Mesenchymal stem cell (in vitro differentiated cells and primary cell): ENCODE measurements at regions not wholly inside any gene's neighbourhood (a gene's known extent, or its start where the extent isn't known, plus 50 kb on each side); places are given as distances from the start of the nearest gene placed in this dataset.

Experiments used
- DNase-seq: peaks from one replicate; pipeline ENCODE4 v3.0.0-alpha.2; 2013
- H2AFZ ChIP-seq: one replicate; pipeline ENCODE4 v1.6.1; 2013; ENCODE audit warnings: low read depth, mild to moderate bottlenecking, control low read depth, inconsistent platforms, low read length, moderate library complexity
- H2AK5ac ChIP-seq: 2 replicates; pipeline ENCODE4 v1.6.1; 2013; ENCODE audit warnings: low read length, moderate library complexity, mild to moderate bottlenecking, inconsistent platforms; ENCODE audit not compliant: severe bottlenecking
- H2BK120ac ChIP-seq: one replicate; pipeline ENCODE4 v1.6.1; 2013; ENCODE audit warnings: low read depth, mild to moderate bottlenecking, inconsistent platforms, low read length, moderate library complexity
- H2BK12ac ChIP-seq, 2 experiments: one replicate each; pipeline ENCODE4 v1.6.1; 2013; ENCODE audit warnings: inconsistent platforms in 2 of 2, low read length in 2 of 2, mild to moderate bottlenecking in 2 of 2, moderate library complexity in 2 of 2, control low read depth in 1 of 2
- H2BK15ac ChIP-seq: one replicate; pipeline ENCODE4 v1.6.1; 2013; ENCODE audit warnings: mild to moderate bottlenecking, low read depth, inconsistent platforms; ENCODE audit not compliant: poor library complexity, severe bottlenecking
- H2BK5ac ChIP-seq: 2 replicates; pipeline ENCODE4 v1.6.1; 2013; ENCODE audit warnings: low read depth, mild to moderate bottlenecking, low read length, control low read depth, inconsistent platforms; ENCODE audit not compliant: poor library complexity, severe bottlenecking
- H3K14ac ChIP-seq, 2 experiments: one replicate each; pipeline ENCODE4 v1.6.1; 2013; ENCODE audit warnings: inconsistent platforms in 2 of 2, low read length in 2 of 2, control low read depth in 1 of 2, mild to moderate bottlenecking in 1 of 2, moderate library complexity in 1 of 2
- H3K18ac ChIP-seq, 2 experiments: one replicate each; pipeline ENCODE4 v1.6.1; 2013; ENCODE audit warnings: inconsistent platforms in 2 of 2, low read length in 2 of 2, control low read depth in 1 of 2, low read depth in 1 of 2, mild to moderate bottlenecking in 1 of 2
- H3K23ac ChIP-seq, 2 experiments: one replicate each; pipeline ENCODE4 v1.6.1; 2013; ENCODE audit warnings: inconsistent platforms in 2 of 2, low read length in 2 of 2, mild to moderate bottlenecking in 2 of 2, moderate library complexity in 2 of 2, control low read depth in 1 of 2
- H3K27ac ChIP-seq: 2 replicates; pipeline ENCODE4 v1.5.1; 2013; ENCODE audit warnings: mild to moderate bottlenecking, moderate library complexity, low read length, control low read depth, inconsistent platforms; ENCODE audit not compliant: poor library complexity, severe bottlenecking
- H3K27me3 ChIP-seq, 2 experiments: 2 replicates each; pipeline versions ENCODE4 v1.6.1 to v1.7.0; 2013; ENCODE audit warnings: low read length in 2 of 2, mild to moderate bottlenecking in 2 of 2, moderate library complexity in 2 of 2, control low read depth in 1 of 2, inconsistent platforms in 1 of 2; ENCODE audit not compliant: control insufficient read depth in 1 of 2, insufficient read depth in 1 of 2
- H3K36me3 ChIP-seq, 2 experiments: 2 replicates each; pipeline versions ENCODE4 v1.6.1 to v1.7.0; 2013; ENCODE audit warnings: low read length in 2 of 2, control low read depth in 1 of 2, inconsistent platforms in 1 of 2, low read depth in 1 of 2, mild to moderate bottlenecking in 1 of 2; ENCODE audit not compliant: insufficient read depth in 2 of 2, control insufficient read depth in 1 of 2
- H3K4ac ChIP-seq, 2 experiments: one replicate each; pipeline ENCODE4 v1.6.1; 2013; ENCODE audit warnings: inconsistent platforms in 2 of 2, low read length in 2 of 2, mild to moderate bottlenecking in 2 of 2, moderate library complexity in 2 of 2, control low read depth in 1 of 2, low read depth in 1 of 2
- H3K4me1 ChIP-seq: 2 replicates; pipeline ENCODE4 v1.6.1; 2013; ENCODE audit warnings: low read depth, low read length, control low read depth; ENCODE audit not compliant: control insufficient read depth, insufficient read depth
- H3K4me2 ChIP-seq: 2 replicates; pipeline ENCODE4 v1.6.1; 2013; ENCODE audit warnings: low read length, mild to moderate bottlenecking, inconsistent platforms; ENCODE audit not compliant: poor library complexity, severe bottlenecking
- H3K4me3 ChIP-seq, 2 experiments: 2 replicates each; pipeline versions ENCODE4 v1.5.1 to v1.7.0; 2013; ENCODE audit warnings: low read length in 2 of 2, mild to moderate bottlenecking in 2 of 2, control low read depth in 1 of 2, low read depth in 1 of 2; ENCODE audit not compliant: insufficient read depth in 1 of 2
- H3K79me1 ChIP-seq: replicated peaks from 2 replicates; pipeline ENCODE4 v1.6.1; 2013; ENCODE audit warnings: mild to moderate bottlenecking, control low read depth, low read length, inconsistent platforms; ENCODE audit not compliant: poor library complexity, severe bottlenecking
- H3K9ac ChIP-seq: 2 replicates; pipeline ENCODE4 v1.7.0; 2013; ENCODE audit warnings: mild to moderate bottlenecking, low read length, moderate library complexity
- H3K9me3 ChIP-seq: 2 replicates; pipeline ENCODE4 v1.7.0; 2013; ENCODE audit warnings: mild to moderate bottlenecking, low read length; ENCODE audit not compliant: control insufficient read depth
- H4K8ac ChIP-seq: one replicate; pipeline ENCODE4 v1.6.1; 2013; ENCODE audit warnings: inconsistent platforms, mild to moderate bottlenecking, low read length, moderate library complexity
- H4K91ac ChIP-seq: one replicate; pipeline ENCODE4 v1.6.1; 2013; ENCODE audit warnings: mild to moderate bottlenecking, low read length, inconsistent platforms
- WGBS: methylation state at CpG from one replicate; pipeline ENCODE4 v1.1.7; 2013; ENCODE audit warnings: mixed read lengths; 5-methylcytosine and 5-hydroxymethylcytosine counted together

DNA sequence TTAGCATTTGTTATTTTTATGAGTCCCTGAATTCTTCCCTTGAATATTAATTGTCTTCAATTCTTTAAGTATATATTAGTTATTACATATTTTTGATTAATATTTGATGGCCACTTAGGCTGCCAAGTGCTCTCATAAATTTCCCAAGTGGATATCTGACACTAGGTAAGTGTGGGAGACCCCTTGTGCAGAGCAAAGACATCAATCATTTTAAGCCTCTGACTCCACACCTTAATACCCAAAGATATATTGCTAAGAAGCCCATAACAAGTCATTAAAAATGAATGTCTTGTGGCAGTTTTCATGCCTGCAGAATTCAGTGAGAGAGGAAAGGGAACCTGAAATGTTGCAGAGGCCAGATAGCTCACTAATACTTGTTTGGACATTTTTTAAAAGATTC is 58.4 kb upstream of the PROX1 start:
- no peak overlapping the region for H3K23ac ChIP-seq
- H2BK12ac ChIP-seq = no peak overlapping the region
- H3K14ac ChIP-seq = no peak overlapping the region
- H4K8ac ChIP-seq = no peak overlapping the region
- no peaks in the 10 kb centered on the region for H3K36me3 ChIP-seq
- no peak overlapping the region for H3K4ac ChIP-seq
- no peak overlapping the region for H2BK5ac ChIP-seq
- H2AFZ ChIP-seq = no peak overlapping the region
- no peak overlapping the region for H3K4me2 ChIP-seq
- no peaks in the 10 kb centered on the region for H3K9me3 ChIP-seq
- no peaks in the 10 kb centered on the region for H3K4me1 ChIP-seq
- no peak overlapping the region for H3K9ac ChIP-seq
- H3K79me1 ChIP-seq = no peaks in the 10 kb centered on the region
- H2AK5ac ChIP-seq = no peak overlapping the region
- H2BK120ac ChIP-seq = no peak overlapping the region
- H2BK15ac ChIP-seq = no peak overlapping the region
- H3K4me3 ChIP-seq = no peak overlapping the region
- no peak overlapping the region for H4K91ac ChIP-seq
- H3K27ac ChIP-seq = no peak overlapping the region
- DNase-seq = no peak
- H3K27me3 ChIP-seq = no peaks in the 10 kb centered on the region
- H3K18ac ChIP-seq = no peak overlapping the region

DNA sequence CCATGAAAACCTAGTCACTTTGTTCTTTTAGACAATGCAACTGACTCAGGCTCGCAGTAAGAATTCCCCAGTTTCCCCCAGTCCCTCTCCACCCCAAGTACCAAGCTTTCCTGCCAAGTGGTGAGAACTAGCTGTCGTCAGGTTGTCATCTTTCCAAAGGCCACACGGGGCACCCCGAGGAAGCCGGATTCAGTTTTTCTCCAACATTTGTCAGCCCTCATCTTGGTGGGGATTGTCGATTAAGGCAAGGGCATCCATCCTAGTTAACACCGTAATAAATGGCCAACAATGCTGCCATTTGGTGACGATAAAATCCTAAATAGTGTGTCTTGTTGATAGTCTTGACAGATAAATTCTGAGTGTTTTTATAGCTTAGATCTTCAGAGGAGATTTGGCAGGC is 55.9 kb upstream of the PROX1 start:
- H3K4me2 ChIP-seq = no peak overlapping the region
- no peaks in the 10 kb centered on the region for H3K79me1 ChIP-seq
- no peak overlapping the region for H3K27ac ChIP-seq
- H3K4me3 ChIP-seq = no peak overlapping the region
- no peak overlapping the region for H2AFZ ChIP-seq
- WGBS = 67% methylated on average over 8 of the region's 8 CpGs
- no peak overlapping the region for H3K18ac ChIP-seq
- no peak overlapping the region for H3K14ac ChIP-seq
- no peak overlapping the region for H2BK120ac ChIP-seq
- no peak overlapping the region for H3K4ac ChIP-seq
- no peak overlapping the region for H3K23ac ChIP-seq
- H3K9ac ChIP-seq = no peak overlapping the region
- H2AK5ac ChIP-seq = no peak overlapping the region
- H3K4me1 ChIP-seq = no peaks in the 10 kb centered on the region
- no peak overlapping the region for H2BK15ac ChIP-seq
- no peaks in the 10 kb centered on the region for H3K27me3 ChIP-seq
- H2BK5ac ChIP-seq = no peak overlapping the region
- H4K8ac ChIP-seq = no peak overlapping the region
- H3K9me3 ChIP-seq = no peaks in the 10 kb centered on the region
- no peak for DNase-seq
- no peak overlapping the region for H2BK12ac ChIP-seq
- H3K36me3 ChIP-seq = no peaks in the 10 kb centered on the region
- no peak overlapping the region for H4K91ac ChIP-seq

DNA sequence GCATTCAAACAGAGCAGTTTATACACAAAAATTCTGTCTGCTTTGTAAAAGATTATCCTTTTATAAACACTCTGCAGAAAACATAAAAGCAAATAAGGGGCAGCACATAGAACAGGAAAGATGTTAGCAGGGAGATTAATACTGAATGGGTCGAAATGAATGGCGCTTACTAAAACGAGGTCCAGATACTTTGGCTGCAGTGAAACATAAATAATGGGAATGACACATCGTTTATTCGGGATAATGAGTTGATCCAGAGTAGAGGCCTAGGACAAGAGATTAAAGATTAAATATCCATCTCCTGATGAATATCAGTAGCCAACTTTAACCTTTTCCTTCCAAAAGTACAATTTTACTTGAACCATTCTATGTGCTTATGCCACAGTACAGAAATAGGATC is 54.4 kb upstream of the PROX1 start:
- H3K4me1 ChIP-seq = no peaks in the 10 kb centered on the region
- no peak for DNase-seq
- H2BK120ac ChIP-seq = no peak overlapping the region
- no peaks in the 10 kb centered on the region for H3K36me3 ChIP-seq
- H3K4me3 ChIP-seq = no peak overlapping the region
- H3K4me2 ChIP-seq = no peak overlapping the region
- H3K14ac ChIP-seq = no peak overlapping the region
- no peaks in the 10 kb centered on the region for H3K9me3 ChIP-seq
- H3K27me3 ChIP-seq = no peaks in the 10 kb centered on the region
- H3K23ac ChIP-seq = no peak overlapping the region
- no peak overlapping the region for H3K27ac ChIP-seq
- no peak overlapping the region for H2BK5ac ChIP-seq
- H2AK5ac ChIP-seq = no peak overlapping the region
- H3K9ac ChIP-seq = no peak overlapping the region
- no peak overlapping the region for H2BK12ac ChIP-seq
- no peak overlapping the region for H3K18ac ChIP-seq
- H3K79me1 ChIP-seq = no peaks in the 10 kb centered on the region
- no peak overlapping the region for H3K4ac ChIP-seq
- 90% methylated on average over 5 of the region's 5 CpGs for whole genome bisulfite sequencing
- H4K8ac ChIP-seq = no peak overlapping the region
- no peak overlapping the region for H4K91ac ChIP-seq
- no peak overlapping the region for H2AFZ ChIP-seq
- H2BK15ac ChIP-seq = no peak overlapping the region

DNA sequence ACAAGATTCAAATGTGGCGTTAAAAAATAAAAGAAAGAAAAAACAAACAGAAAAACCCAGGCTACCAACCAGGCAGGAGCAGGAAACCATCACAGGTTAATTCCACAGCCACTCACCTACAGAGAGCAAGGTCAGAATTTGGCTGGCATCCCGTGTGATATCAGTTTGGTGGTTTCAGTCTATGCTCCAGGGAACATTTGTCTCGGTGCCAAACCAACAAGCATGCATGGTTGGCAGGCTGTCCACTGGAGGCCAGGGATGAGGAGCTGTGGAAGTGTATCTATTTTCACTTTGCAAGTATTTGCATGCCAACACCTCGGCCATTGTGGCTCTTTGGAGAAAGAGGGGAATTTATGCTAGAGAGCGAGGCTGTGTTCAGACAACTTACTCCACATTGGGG is 53.1 kb upstream of the PROX1 start:
- Histone ChIP-seq H3K36me3 (no peaks in the 10 kb centered on the region), H3K23ac (no peak overlapping the region)
- 67% methylated on average over 5 of the region's 5 CpGs for WGBS

More for the DNA sequence above, 53.1 kb upstream of the PROX1 start:
- Histone ChIP-seq H3K27ac (no peak overlapping the region), H3K18ac (no peak overlapping the region), H3K4me1 (no peaks in the 10 kb centered on the region), H3K4ac (no peak overlapping the region), H3K4me3 (no peak overlapping the region), H2AFZ (no peak overlapping the region), H3K9me3 (no peaks in the 10 kb centered on the region), H2BK12ac (no peak overlapping the region), H2BK15ac (no peak overlapping the region), H3K9ac (no peak overlapping the region), H4K8ac (no peak overlapping the region), H4K91ac (no peak overlapping the region), H3K4me2 (no peak overlapping the region), H3K14ac (no peak overlapping the region), H2BK120ac (no peak overlapping the region), H2AK5ac (no peak overlapping the region), H2BK5ac (no peak overlapping the region), H3K27me3 (no peaks in the 10 kb centered on the region), H3K79me1 (no peaks in the 10 kb centered on the region)
- no peak for DNase-seq
